Left renal pelvis (tissue), 4 donors: ENCODE measurements at regions not wholly inside any gene's neighbourhood (a gene's known extent, or its start where the extent isn't known, plus 50 kb on each side); places are given as distances from the start of the nearest gene placed in this dataset.
"Not testable (repeated sequence)": the region's sequence is repeated elsewhere in the genome, so short reads cannot be mapped to it uniquely, and the experiment has no call there.

ENCODE experiments used
- DNase-seq, 4 donors: peaks; one replicate each; pipeline ENCODE4 v3.0.0-alpha.2; 2013; ENCODE audit warnings: low read depth in 4 of 4, low spot score in 3 of 4

- peak in 1 of 4 donors; percentile 3 for DNase-seq
Measured at GRCh38 chr18:2237706-2238105, 333.6 kb downstream of the METTL4 start.

GRCh38 chr18:2240311-2240705 lies 331.0 kb downstream of the METTL4 start:
- no peak for DNase-seq

DNA sequence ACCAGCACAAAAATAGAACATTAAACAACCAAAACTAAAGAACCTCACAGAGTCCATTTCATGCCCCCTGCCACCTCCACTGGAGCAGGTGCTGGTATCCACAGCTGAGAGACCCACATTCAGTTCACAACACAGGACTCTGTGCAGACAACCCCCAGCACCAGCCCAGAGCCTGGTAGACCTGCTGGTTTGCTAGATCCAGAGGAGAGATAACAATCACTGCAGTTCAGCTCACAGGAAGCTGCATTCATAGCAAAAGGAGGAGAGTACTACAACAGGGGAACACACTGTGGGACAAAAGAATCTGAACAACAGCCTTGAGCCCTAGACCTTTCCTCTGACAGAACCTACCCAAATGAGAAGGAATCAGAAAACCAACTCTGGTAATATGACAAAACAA lies 326.7 kb downstream of the METTL4 start:
- DNase-seq = no peak

- not testable (repeated sequence) for DNase-seq
Measured at GRCh38 chr18:2247101-2247500, 324.2 kb downstream of the METTL4 start.

GRCh38 chr18:2254977-2255376 lies 316.3 kb downstream of the METTL4 start:
- no peak for DNase-seq

DNA sequence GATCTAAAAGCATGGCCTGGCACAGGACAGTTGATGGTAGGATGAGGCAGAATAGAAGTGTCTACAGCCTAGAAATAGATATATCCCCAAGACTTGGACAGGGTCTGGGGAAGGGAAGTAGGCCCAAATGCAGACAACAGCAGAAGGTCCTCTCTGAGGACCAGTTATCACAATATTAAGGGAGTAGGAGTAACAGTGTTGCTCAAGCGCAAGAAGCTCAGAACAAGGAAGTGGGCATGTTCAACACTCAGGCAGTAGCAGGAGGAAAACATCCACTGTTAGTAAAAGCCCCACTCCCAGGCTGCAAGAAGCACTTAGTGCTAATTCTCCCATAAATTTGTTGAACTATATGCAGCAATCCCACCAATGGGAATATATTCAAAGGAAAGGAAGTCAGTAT lies 314.7 kb downstream of the METTL4 start:
- DNase-seq = no peak

- DNase-seq = no peak
Measured at GRCh38 chr18:2258954-2259353, 312.4 kb downstream of the METTL4 start.

DNA sequence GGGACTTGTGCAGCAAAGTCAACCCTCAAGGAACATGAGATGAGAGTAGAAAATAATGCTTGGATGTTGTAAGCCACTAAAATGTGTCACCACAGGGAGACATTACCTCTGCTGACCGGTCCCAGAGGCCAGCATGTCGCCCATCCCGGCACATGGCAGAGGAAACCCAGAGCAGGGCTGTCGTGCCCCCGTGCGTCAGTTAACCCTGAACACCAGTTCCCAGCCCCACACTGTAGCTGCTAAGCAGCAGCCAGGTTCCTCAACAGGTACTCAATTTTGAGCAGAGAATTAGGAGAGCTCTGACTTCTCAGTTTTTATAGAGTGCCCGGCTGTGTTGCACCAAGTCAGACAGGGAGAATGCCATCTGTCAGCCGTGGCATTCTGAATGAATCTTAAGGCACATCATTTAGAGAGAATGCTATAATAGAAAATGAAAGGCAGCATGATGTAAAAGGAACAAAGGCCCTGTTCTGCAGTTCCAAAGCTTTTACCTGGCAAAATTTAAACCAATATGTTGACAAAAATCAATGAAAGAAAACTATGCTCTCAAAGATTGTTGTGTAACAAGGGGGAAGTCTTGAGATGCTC lies 307.9 kb downstream of the METTL4 start:
- DNase-seq = no peak

DNA sequence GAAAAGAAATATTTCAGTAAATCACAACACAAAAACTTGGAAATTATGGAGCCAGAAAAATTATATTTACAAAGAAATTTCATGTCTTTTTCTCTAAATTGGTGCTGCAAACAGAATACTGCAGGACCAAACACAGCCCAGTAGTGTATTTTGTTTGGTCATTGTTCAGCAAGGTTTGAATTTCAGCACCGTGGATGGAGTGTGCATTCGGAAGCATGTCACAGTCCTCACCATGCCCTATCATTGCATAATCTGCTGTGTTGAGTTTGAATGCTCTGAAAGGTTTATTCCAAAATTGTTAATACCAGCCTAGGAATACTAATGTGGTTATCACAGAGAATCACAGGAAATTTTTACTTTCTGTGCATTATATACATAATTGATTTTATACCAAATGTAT lies 296.7 kb downstream of the METTL4 start:
- no peak for DNase-seq

DNA sequence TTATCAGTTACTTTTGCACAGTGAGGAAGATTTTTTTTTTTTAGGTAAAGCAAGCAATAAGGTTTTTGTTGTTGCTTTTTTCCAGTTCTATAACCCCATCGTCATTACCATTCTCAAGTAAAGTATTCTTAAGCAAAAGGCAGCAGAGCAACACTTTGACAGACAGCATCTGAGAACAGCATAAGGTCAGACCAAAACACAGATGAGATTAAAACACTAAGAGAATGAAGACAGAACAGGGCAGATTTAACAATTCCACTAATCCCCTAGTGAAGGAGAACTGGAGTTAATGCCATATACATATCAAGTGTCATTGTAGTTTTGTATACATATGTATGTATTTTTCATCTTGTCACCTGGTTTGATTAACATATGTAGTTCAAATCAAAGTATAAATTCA lies 290.2 kb downstream of the METTL4 start:
- DNase-seq = no peak

DNA sequence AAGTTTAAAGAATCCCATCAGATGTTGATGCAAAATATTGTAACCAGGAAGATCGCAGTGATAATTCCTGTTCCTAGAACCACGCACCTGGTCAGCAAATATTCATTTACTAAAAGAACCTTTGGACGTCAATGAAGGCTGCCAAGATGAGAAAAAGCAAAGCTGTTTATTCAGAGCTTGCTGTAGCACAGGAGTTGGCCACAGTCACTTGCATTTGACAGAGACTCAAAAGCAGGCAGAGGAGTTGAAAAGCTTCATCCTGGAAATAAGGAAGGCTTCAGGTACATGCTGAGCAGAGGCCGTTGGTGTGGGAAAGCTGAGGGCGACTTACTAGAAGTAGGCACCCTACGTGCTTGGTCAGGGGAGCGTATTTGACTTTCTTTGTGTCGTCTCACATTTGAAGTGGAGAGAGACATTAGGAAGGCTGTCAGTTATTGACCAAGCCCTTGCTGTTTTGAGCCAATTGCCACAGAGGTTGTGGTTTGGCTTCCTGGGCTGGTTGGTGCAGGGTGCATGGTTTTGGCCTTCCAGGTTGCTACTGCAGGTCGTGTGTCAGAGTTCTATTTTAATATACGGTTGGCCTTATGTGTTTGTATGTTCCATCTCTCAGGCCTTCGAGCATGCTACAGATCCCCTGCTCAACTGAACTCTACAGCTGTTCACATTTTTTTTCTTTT lies 289.6 kb downstream of the METTL4 start:
- DNase-seq = no peak

DNA sequence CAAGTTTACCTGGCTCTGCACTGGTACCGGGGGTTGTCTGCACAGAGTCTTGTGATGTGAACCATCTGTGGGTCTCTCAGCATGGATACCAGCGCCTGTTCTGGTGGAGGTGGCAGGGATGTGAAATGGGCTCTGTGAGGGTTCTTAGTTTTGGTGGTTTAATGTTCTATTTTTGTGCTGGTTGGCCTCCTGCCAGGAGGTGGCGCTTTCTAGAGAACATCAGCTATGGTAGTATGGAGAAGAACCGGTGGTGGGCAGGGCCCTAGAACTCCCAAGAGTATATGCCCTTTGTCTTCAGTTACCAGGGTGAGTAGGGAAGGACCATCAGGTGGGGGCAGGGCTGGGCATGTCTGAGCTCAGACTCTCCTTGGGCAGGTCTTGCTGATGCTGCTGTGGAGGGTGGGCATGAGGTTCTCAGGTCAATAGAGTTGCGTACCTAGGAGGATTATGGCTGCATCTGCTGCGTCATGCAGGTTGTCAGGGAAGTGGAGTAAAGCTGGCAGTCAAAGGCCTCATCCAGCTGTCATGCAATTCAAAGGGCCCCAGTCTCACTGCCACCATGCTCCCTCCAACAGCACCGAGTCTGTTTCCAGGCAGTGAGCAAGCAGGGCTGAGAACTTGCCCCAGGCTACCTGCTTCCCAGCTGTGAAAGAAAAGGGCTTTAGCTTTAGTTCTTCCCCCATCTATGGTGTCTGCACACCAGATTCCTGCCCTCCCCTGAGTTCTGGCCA lies 278.0 kb downstream of the METTL4 start:
- no peak for DNase-seq

- no peak for DNase-seq
Measured at GRCh38 chr18:2301316-2301715, 270.0 kb downstream of the METTL4 start.

- no peak for DNase-seq
Measured at GRCh38 chr18:2302012-2302411, 269.3 kb downstream of the METTL4 start.

GRCh38 chr18:2302628-2303516 lies 268.4 kb downstream of the METTL4 start:
- DNase-seq = no peak

- DNase-seq = no peak
Measured at GRCh38 chr18:2303517-2304238, 267.6 kb downstream of the METTL4 start.

GRCh38 chr18:2304378-2305175 lies 266.7 kb downstream of the METTL4 start:
- no peak for DNase-seq

- no peak for DNase-seq
Measured at GRCh38 chr18:2306606-2307005, 264.7 kb downstream of the METTL4 start.

DNA sequence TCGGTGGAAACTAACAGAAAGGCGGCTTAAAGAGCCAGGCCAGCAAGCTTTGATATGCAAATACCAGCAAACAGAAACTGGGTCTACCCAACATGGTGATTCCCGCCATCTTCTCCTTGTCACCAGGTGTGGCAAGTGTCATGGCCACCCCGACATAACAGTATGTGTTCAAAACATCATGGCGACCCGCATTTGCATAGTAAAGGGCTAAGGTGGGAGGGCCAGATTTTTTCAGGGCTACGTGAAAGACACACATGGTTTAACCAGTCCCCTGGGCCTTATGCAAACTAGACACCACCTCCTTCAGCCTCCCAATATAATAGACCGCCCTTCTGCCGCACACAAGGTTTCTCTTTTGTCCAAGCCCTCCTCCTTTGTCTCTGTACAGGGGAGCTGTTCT lies 260.4 kb downstream of the METTL4 start:
- no peak for DNase-seq

GRCh38 chr18:2312440-2312839 lies 258.9 kb downstream of the METTL4 start:
- DNase-seq = no peak
